ENCODE measurements at regions not wholly inside any gene's neighbourhood (a gene's known extent, or its start where the extent isn't known, plus 50 kb on each side); places are given as distances from the start of the nearest gene placed in this dataset.

GRCh38 chr3:10555263-10555662, 49.9 kb upstream of the ATP2B2 start:
- BruUV-seq (replicated peaks), result no TSS peak
- POLR2A ChIA-PET, result no interaction called here
- Histone ChIP-seq H3K4me3 (ENCODE audit: low read depth, low read length, poor library complexity, severe bottlenecking) (no peak overlapping the region), H2AFZ (ENCODE audit: low read length) (no peak overlapping the region), H3K79me2 (ENCODE audit: insufficient read depth, low read depth, low read length) (no peaks in the 10 kb centered on the region), H3K36me3 (ENCODE audit: insufficient read depth, low read length) (no peaks in the 10 kb centered on the region), H4K20me1 (ENCODE audit: insufficient read depth, low read length) (no peaks in the 10 kb centered on the region), H3K4me2 (ENCODE audit: low read length) (no peak overlapping the region), H3K9me2 (ENCODE audit: insufficient read depth, low read length) (no peaks in the 10 kb centered on the region), H3K27ac (ENCODE audit: low read depth, low read length, poor library complexity, severe bottlenecking) (no peak overlapping the region), H3K9me3 (ENCODE audit: low read length) (no peaks in the 10 kb centered on the region), H3K4me1 (ENCODE audit: insufficient read depth, low read length, poor library complexity, severe bottlenecking) (no peaks in the 10 kb centered on the region)
- no peak for DNase-seq (ENCODE audit: low spot score)
- intact Hi-C loops (cut with micrococcal nuclease; ENCODE audit: unreplicated experiment), result no loop called here
- TF ChIP-seq CTCF (conservative IDR thresholded peaks at IDR 0.05; ENCODE audit: low read length) (no peak), EZH2phosphoT487 (IDR thresholded peaks at IDR 0.05; ENCODE audit: borderline replicate concordance, low read depth, low read length) (no peak)
- CTCF ChIA-PET (ENCODE audit: unreplicated experiment), result no interaction called here

- H3K4me1 ChIP-seq (ENCODE audit: insufficient read depth, low read length, poor library complexity, severe bottlenecking), result no peaks in the 10 kb centered on the region
- intact Hi-C loops (cut with micrococcal nuclease; ENCODE audit: unreplicated experiment), result no loop called here
- H3K79me2 ChIP-seq (ENCODE audit: insufficient read depth, low read depth, low read length), result no peaks in the 10 kb centered on the region
- no peak for DNase-seq (ENCODE audit: low spot score)
- no TSS peak for BruUV-seq (replicated peaks)
- TF ChIP-seq EZH2phosphoT487 (IDR thresholded peaks at IDR 0.05; ENCODE audit: borderline replicate concordance, low read depth, low read length) (no peak), CTCF (conservative IDR thresholded peaks at IDR 0.05; ENCODE audit: low read length) (no peak)
- no peaks in the 10 kb centered on the region for H4K20me1 ChIP-seq (ENCODE audit: insufficient read depth, low read length)
- CTCF ChIA-PET (ENCODE audit: unreplicated experiment), result no interaction called here
- no peak overlapping the region for H3K27ac ChIP-seq (ENCODE audit: low read depth, low read length, poor library complexity, severe bottlenecking)
- no peaks in the 10 kb centered on the region for H3K9me2 ChIP-seq (ENCODE audit: insufficient read depth, low read length)
- H3K9me3 ChIP-seq (ENCODE audit: low read length), result no peaks in the 10 kb centered on the region
- H3K4me2 ChIP-seq (ENCODE audit: low read length), result no peak overlapping the region
- H3K4me3 ChIP-seq (ENCODE audit: low read depth, low read length, poor library complexity, severe bottlenecking), result no peak overlapping the region
- H2AFZ ChIP-seq (ENCODE audit: low read length), result no peak overlapping the region
- POLR2A ChIA-PET, result no interaction called here
- H3K36me3 ChIP-seq (ENCODE audit: insufficient read depth, low read length), result no peaks in the 10 kb centered on the region
Measured at GRCh38 chr3:10556312-10556711, 50.9 kb upstream of the ATP2B2 start.

DNA sequence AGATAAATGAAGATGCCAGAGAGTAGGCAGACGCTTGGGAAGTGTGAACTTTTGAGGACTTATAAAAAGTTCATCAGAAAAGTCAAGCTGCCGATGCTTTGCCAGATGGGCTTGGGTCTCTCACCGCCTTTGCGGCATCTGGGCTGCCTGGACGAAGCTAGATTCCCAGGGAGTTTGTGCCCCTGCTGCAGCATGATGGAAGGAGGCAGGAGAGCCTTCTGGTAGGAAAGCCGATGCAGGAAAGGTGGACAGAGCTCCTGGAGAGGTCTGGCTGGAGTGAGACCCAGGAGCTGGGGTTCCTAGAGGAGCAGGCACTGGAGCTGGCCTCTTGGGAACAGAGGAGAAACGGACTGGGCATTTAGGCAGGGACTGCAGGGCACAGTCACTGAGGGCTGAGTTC, 51.9 kb upstream of the ATP2B2 start:
- Histone ChIP-seq H3K79me2 (ENCODE audit: insufficient read depth, low read depth, low read length) (no peaks in the 10 kb centered on the region), H2AFZ (ENCODE audit: low read length) (no peak overlapping the region), H4K20me1 (ENCODE audit: insufficient read depth, low read length) (no peaks in the 10 kb centered on the region), H3K4me2 (ENCODE audit: low read length) (no peak overlapping the region), H3K9me2 (ENCODE audit: insufficient read depth, low read length) (no peaks in the 10 kb centered on the region), H3K27ac (ENCODE audit: low read depth, low read length, poor library complexity, severe bottlenecking) (no peak overlapping the region), H3K9me3 (ENCODE audit: low read length) (no peaks in the 10 kb centered on the region), H3K4me3 (ENCODE audit: low read depth, low read length, poor library complexity, severe bottlenecking) (no peak overlapping the region), H3K4me1 (ENCODE audit: insufficient read depth, low read length, poor library complexity, severe bottlenecking) (no peaks in the 10 kb centered on the region), H3K36me3 (ENCODE audit: insufficient read depth, low read length) (no peaks in the 10 kb centered on the region)
- CTCF ChIA-PET (ENCODE audit: unreplicated experiment), result no interaction called here
- no TSS peak for BruUV-seq (replicated peaks)
- POLR2A ChIA-PET, result no interaction called here
- TF ChIP-seq CTCF (conservative IDR thresholded peaks at IDR 0.05; ENCODE audit: low read length) (no peak), EZH2phosphoT487 (IDR thresholded peaks at IDR 0.05; ENCODE audit: borderline replicate concordance, low read depth, low read length) (no peak)
- DNase-seq (ENCODE audit: low spot score), result no peak
- intact Hi-C loops (cut with micrococcal nuclease; ENCODE audit: unreplicated experiment), result no loop called here

Measured in OCI-LY7 (cell line).